H1 (cell line): ENCODE measurements at regions not wholly inside any gene's neighbourhood (a gene's known extent, or its start where the extent isn't known, plus 50 kb on each side); places are given as distances from the start of the nearest gene placed in this dataset.

Experiments used
- CTCF ChIA-PET: fragments of 300-600 bp; sonication (Branson Sonifier 250); formaldehyde crosslinking; loops from one replicate; lab custom pipeline; 2021; ENCODE audit not compliant: partially characterized antibody; lab: Charles Lee
- POLR2A ChIA-PET: fragments of 300-600 bp; sonication (Branson Sonifier 250); formaldehyde crosslinking; loops from one replicate; lab custom pipeline; 2021; ENCODE audit warnings: inconsistent platforms; ENCODE audit not compliant: partially characterized antibody; lab: Charles Lee
- DNase-seq, 2 experiments: peaks; one replicate each; pipeline versions ENCODE4 v3.0.0 to v3.0.0-alpha.2; 2010 to 2022; ENCODE audit warnings: low spot score in 2 of 2, low read depth in 1 of 2, mixed read lengths in 1 of 2
- FAIRE-seq: peaks from 2 replicates; lab custom pipeline; 2011; peaks lifted over from hg19 to GRCh38; lab: Jason Lieb, UNC
- H2AFZ ChIP-seq: 2 replicates; pipeline ENCODE4 v1.8.1; 2012; ENCODE audit warnings: low read length, inconsistent platforms
- H2AK5ac ChIP-seq: 2 replicates; pipeline ENCODE4 v1.6.1; 2013; ENCODE audit warnings: low read depth, low read length
- H2BK120ac ChIP-seq: replicated peaks from 2 replicates; pipeline ENCODE3; 2013; ENCODE audit warnings: low read depth, low read length, inconsistent platforms
- H2BK12ac ChIP-seq: 2 replicates; pipeline ENCODE4 v1.6.1; 2013; ENCODE audit warnings: low read depth, low read length
- H2BK15ac ChIP-seq: 2 replicates; pipeline ENCODE4 v1.6.1; 2013; ENCODE audit warnings: low read length
- H2BK20ac ChIP-seq: 2 replicates; pipeline ENCODE4 v1.6.1; 2013; ENCODE audit warnings: low read length
- H2BK5ac ChIP-seq: 2 replicates; pipeline ENCODE4 v1.6.1; 2013; ENCODE audit warnings: low read depth, low read length
- H3K14ac ChIP-seq: 2 replicates; pipeline ENCODE4 v1.6.1; 2013; ENCODE audit warnings: inconsistent platforms; ENCODE audit not compliant: insufficient read length
- H3K18ac ChIP-seq: 2 replicates; pipeline ENCODE4 v1.6.1; 2013; ENCODE audit warnings: low read length; ENCODE audit errors: extremely low read depth
- H3K23ac ChIP-seq: 2 replicates; pipeline ENCODE4 v1.6.1; 2013; ENCODE audit warnings: inconsistent platforms; ENCODE audit not compliant: insufficient read length
- H3K23me2 ChIP-seq: 2 replicates; pipeline ENCODE4 v1.6.1; 2013; ENCODE audit warnings: low read depth, low read length
- H3K27ac ChIP-seq: 2 replicates; pipeline ENCODE4 v1.6.1; 2011; ENCODE audit warnings: low read depth, low read length, inconsistent platforms
- H3K27me3 ChIP-seq, 4 experiments: replicated peaks in 1 of 4; 1 replicate in 1 of 4; 2 replicates in 3 of 4; pipeline versions ENCODE4 v1.6.1 to v1.8.1; 2011 to 2013; ENCODE audit warnings: low read length in 3 of 4, mild to moderate bottlenecking in 3 of 4, inconsistent platforms in 2 of 4, mixed read lengths in 2 of 4, moderate library complexity in 1 of 4; ENCODE audit not compliant: control insufficient read depth in 3 of 4, insufficient read depth in 3 of 4; ENCODE audit errors: extremely low read depth in 1 of 4
- H3K36me3 ChIP-seq, 4 experiments: 2 replicates each; pipeline versions ENCODE4 v1.6.1 to v1.8.1; 2011 to 2013; ENCODE audit warnings: mild to moderate bottlenecking in 4 of 4, low read length in 3 of 4, moderate library complexity in 2 of 4, control low read depth in 1 of 4, inconsistent platforms in 1 of 4; ENCODE audit not compliant: insufficient read depth in 4 of 4, control insufficient read depth in 2 of 4
- H3K4ac ChIP-seq: replicated peaks from 2 replicates; pipeline ENCODE3; 2013; ENCODE audit warnings: low read length, low read depth, mixed read lengths, inconsistent platforms; ENCODE audit not compliant: insufficient read length
- H3K4me1 ChIP-seq, 4 experiments: replicated peaks in 1 of 4; 1 replicate in 1 of 4; 2 replicates in 3 of 4; pipeline versions ENCODE4 v1.6.1 to v1.8.1; 2011 to 2013; ENCODE audit warnings: low read length in 3 of 4, inconsistent platforms in 2 of 4, mixed read lengths in 1 of 4; ENCODE audit not compliant: insufficient read depth in 4 of 4, control insufficient read depth in 3 of 4
- H3K4me2 ChIP-seq, 2 experiments: 2 replicates each; pipeline versions ENCODE4 v1.6.1 to v1.8.1; 2011 to 2013; ENCODE audit warnings: low read depth in 2 of 2, low read length in 2 of 2, control low read depth in 1 of 2, inconsistent platforms in 1 of 2, mild to moderate bottlenecking in 1 of 2; ENCODE audit not compliant: insufficient read depth in 1 of 2
- H3K4me3 ChIP-seq, 4 experiments: fragments of 200-600, 300-600 bp in 1 of 4; sonication (generic), shearing (Covaris generic), sonication (Bioruptor Twin) in 1 of 4; 2 replicates each; pipeline versions ENCODE4 v1.5.1 to v1.8.1; 2011 to 2016; ENCODE audit warnings: low read length in 4 of 4, low read depth in 3 of 4, control low read depth in 2 of 4, inconsistent platforms in 2 of 4, mild to moderate bottlenecking in 2 of 4, mixed read lengths in 1 of 4, moderate library complexity in 1 of 4; ENCODE audit not compliant: insufficient read depth in 2 of 4; ENCODE audit errors: extremely low read depth in 1 of 4
- H3K56ac ChIP-seq: replicated peaks from 2 replicates; pipeline ENCODE3; 2013; ENCODE audit warnings: low read depth, mild to moderate bottlenecking, mixed read lengths, low read length, inconsistent platforms; ENCODE audit not compliant: insufficient read length
- H3K79me1 ChIP-seq: 2 replicates; pipeline ENCODE4 v1.6.1; 2013; ENCODE audit warnings: low read depth, low read length, control low read depth
- H3K79me2 ChIP-seq, 2 experiments: 2 replicates each; pipeline versions ENCODE4 v1.6.1 to v1.8.1; 2012 to 2013; ENCODE audit warnings: low read length in 2 of 2, mild to moderate bottlenecking in 2 of 2, inconsistent platforms in 1 of 2; ENCODE audit not compliant: insufficient read depth in 2 of 2, control insufficient read depth in 1 of 2
- H3K9ac ChIP-seq, 4 experiments: replicated peaks in 1 of 4; 1 replicate in 1 of 4; 2 replicates in 3 of 4; pipeline versions ENCODE4 v1.6.1 to v1.8.1; 2011 to 2013; ENCODE audit warnings: low read depth in 3 of 4, low read length in 3 of 4, control low read depth in 2 of 4, mild to moderate bottlenecking in 2 of 4, moderate library complexity in 2 of 4, inconsistent platforms in 1 of 4; ENCODE audit errors: extremely low read depth in 1 of 4
- H3K9me3 ChIP-seq, 2 experiments: 2 replicates each; pipeline versions ENCODE4 v1.6.1 to v1.8.1; 2012 to 2013; ENCODE audit warnings: mild to moderate bottlenecking in 2 of 2, moderate library complexity in 2 of 2, control low read depth in 1 of 2, inconsistent platforms in 1 of 2, low read depth in 1 of 2, low read length in 1 of 2, mixed read lengths in 1 of 2; ENCODE audit not compliant: insufficient read depth in 2 of 2
- H4K20me1 ChIP-seq, 2 experiments: replicated peaks in 1 of 2; 2 replicates each; pipeline versions ENCODE3 to v1.8.1; 2011 to 2013; ENCODE audit warnings: inconsistent platforms in 2 of 2, low read length in 2 of 2, mild to moderate bottlenecking in 1 of 2; ENCODE audit not compliant: insufficient read depth in 2 of 2, control insufficient read depth in 1 of 2
- H4K5ac ChIP-seq: 2 replicates; pipeline ENCODE4 v1.6.1; 2013; ENCODE audit warnings: low read length, low read depth, mixed read lengths, inconsistent platforms; ENCODE audit not compliant: insufficient read length
- H4K8ac ChIP-seq: 2 replicates; pipeline ENCODE4 v1.8.0; 2013; ENCODE audit warnings: mild to moderate bottlenecking, moderate library complexity, low read length, inconsistent platforms; ENCODE audit not compliant: insufficient read depth; ENCODE audit errors: extremely low read depth
- H4K91ac ChIP-seq: replicated peaks from 2 replicates; pipeline ENCODE3; 2013; ENCODE audit warnings: low read length, mixed read lengths, inconsistent platforms; ENCODE audit not compliant: insufficient read length
- ATF3 ChIP-seq: IDR thresholded peaks from 2 replicates; pipeline ENCODE4 v1.6.1; 2011; ENCODE audit warnings: low read depth, mild to moderate bottlenecking, low read length; ENCODE audit not compliant: insufficient read depth
- BACH1 ChIP-seq: IDR thresholded peaks from 2 replicates; pipeline ENCODE4 v1.6.1; 2012; ENCODE audit warnings: low read length, improper control_type of control experiment
- EP300 ChIP-seq, 2 experiments: IDR thresholded peaks; 1 replicate in 1 of 2; 2 replicates in 1 of 2; pipeline ENCODE4 v1.6.1; 2011 to 2012; ENCODE audit warnings: low read depth in 2 of 2, low read length in 2 of 2, mild to moderate bottlenecking in 2 of 2, borderline replicate concordance in 1 of 2, inconsistent platforms in 1 of 2, moderate library complexity in 1 of 2
- GTF2F1 ChIP-seq: IDR thresholded peaks from 2 replicates; pipeline ENCODE4 v1.6.1; 2012; ENCODE audit warnings: low read depth, low read length, improper control_type of control experiment, borderline replicate concordance
- KDM1A ChIP-seq: fragments of 200-600, 300-600 bp; sonication (generic); IDR thresholded peaks from 2 replicates; pipeline ENCODE4 v1.7.1; 2016; ENCODE audit warnings: mild to moderate bottlenecking, low read length, borderline replicate concordance
- NRF1 ChIP-seq: IDR thresholded peaks from 2 replicates; pipeline ENCODE4 v1.6.1; 2011; ENCODE audit warnings: mild to moderate bottlenecking, low read depth, low read length, improper control_type of control experiment
- POLR2AphosphoS5 ChIP-seq: IDR thresholded peaks from 2 replicates; pipeline ENCODE4 v1.6.1; 2011; ENCODE audit warnings: low read depth, low read length
- RFX5 ChIP-seq: IDR thresholded peaks from 2 replicates; pipeline ENCODE4 v1.6.1; 2011; ENCODE audit warnings: low read depth, low read length, improper control_type of control experiment, borderline replicate concordance
- SRF ChIP-seq: IDR thresholded peaks from 2 replicates; pipeline ENCODE4 v1.6.1; 2011; ENCODE audit warnings: mild to moderate bottlenecking, low read depth, low read length, moderate library complexity
- TAF7 ChIP-seq: optimal IDR thresholded peaks from 2 replicates; pipeline ENCODE3; 2011; ENCODE audit warnings: low read depth, mild to moderate bottlenecking, inconsistent platforms, low read length, moderate library complexity, borderline replicate concordance
- WGBS, 2 experiments: shearing (Covaris generic) in 1 of 2; methylation state at CpG; one replicate each; pipeline versions ENCODE4 v1.1.6 to v1.1.7; 2013 to 2015; ENCODE audit warnings: low lambda C conversion rate in 2 of 2, mixed read lengths in 2 of 2, inconsistent platforms in 1 of 2, low coverage in 1 of 2, missing lambda C conversion rate in 1 of 2; ENCODE audit not compliant: insufficient replicate concordance in 2 of 2, insufficient coverage in 1 of 2, insufficient read length in 1 of 2; ENCODE audit errors: extremely low coverage in 1 of 2, missing lambda C conversion rate in 1 of 2; 5-methylcytosine and 5-hydroxymethylcytosine counted together
- TF ChIP-seq, protein P1 (sequence below): IDR thresholded peaks from 2 replicates; pipeline ENCODE4 v1.6.1; 2012; ENCODE audit warnings: inconsistent platforms

DNA sequence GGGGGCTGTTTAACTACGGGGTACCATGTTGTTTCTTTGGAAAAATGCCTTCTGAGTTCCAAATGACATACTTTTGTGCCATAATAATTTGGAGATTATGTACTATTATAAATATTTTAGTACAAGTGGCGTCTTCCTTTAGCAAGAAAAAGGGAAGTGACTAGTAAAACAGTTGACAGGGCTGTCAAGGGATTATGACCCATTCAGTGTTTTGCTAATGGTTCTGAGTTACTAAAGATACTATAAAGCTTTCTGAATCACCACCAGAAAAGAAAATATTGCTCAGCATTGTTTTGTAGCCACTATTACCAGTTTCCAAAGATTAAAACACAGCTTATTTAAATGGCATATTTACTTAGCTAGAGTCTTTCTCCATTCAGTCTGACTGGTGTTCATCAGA, 334.9 kb downstream of the SNAPC1 start:
- no peaks in the 10 kb centered on the region for H3K79me2 ChIP-seq
- no peak overlapping the region for H2BK5ac ChIP-seq
- TF ChIP-seq ATF3 (no peak), GTF2F1 (no peak), BACH1 (no peak), KDM1A (no peak), RFX5 (no peak), TAF7 (no peak), POLR2AphosphoS5 (no peak), SRF (no peak), NRF1 (no peak), EP300 (IDR thresholded peaks at IDR 0.05; ENCODE audit: borderline replicate concordance in 1 of 2, low read depth in 2 of 2, low read length in 2 of 2) (no peak)
- TF ChIP-seq, protein P1, sequence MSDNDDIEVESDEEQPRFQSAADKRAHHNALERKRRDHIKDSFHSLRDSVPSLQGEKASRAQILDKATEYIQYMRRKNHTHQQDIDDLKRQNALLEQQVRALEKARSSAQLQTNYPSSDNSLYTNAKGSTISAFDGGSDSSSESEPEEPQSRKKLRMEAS: no peak
- TF ChIP-seq, all 59 proteins: peak for 0
- H2BK20ac ChIP-seq: no peak overlapping the region
- H3K27ac ChIP-seq: no peak overlapping the region
- H3K23ac ChIP-seq: no peak overlapping the region
- no peak overlapping the region for H4K91ac ChIP-seq
- H3K56ac ChIP-seq: no peak overlapping the region
- H3K4me2 ChIP-seq: no peak overlapping the region
- H3K14ac ChIP-seq: no peak overlapping the region
- no peaks in the 10 kb centered on the region for H4K20me1 ChIP-seq
- no peak overlapping the region for H2AK5ac ChIP-seq
- no peaks in the 10 kb centered on the region for H3K36me3 ChIP-seq
- POLR2A ChIA-PET: no interaction called here
- H3K4me1 ChIP-seq: no peaks in the 10 kb centered on the region
- H3K4me3 ChIP-seq: no peak overlapping the region
- WGBS, 2 experiments: 98% methylated on average over 2 of the region's 2 CpGs; no CpG with 5 or more reads in 1 of the 2 experiments
- H3K9ac ChIP-seq: no peak overlapping the region
- no peaks in the 10 kb centered on the region for H3K23me2 ChIP-seq
- H2BK15ac ChIP-seq: no peak overlapping the region
- no peak overlapping the region for H2AFZ ChIP-seq
- no peak overlapping the region for H3K4ac ChIP-seq
- no peak overlapping the region for H2BK120ac ChIP-seq
- no peaks in the 10 kb centered on the region for H3K9me3 ChIP-seq
- FAIRE-seq: no peak
- no peak overlapping the region for H4K5ac ChIP-seq
- no peaks in the 10 kb centered on the region for H3K27me3 ChIP-seq
- CTCF ChIA-PET: interaction anchor here (1.1 kb wide), 1 partner anchor 28 kb away, joined by 4 read pairs; no protein-coding TSS in a partner anchor
- DNase-seq: no peak
- no peak overlapping the region for H3K18ac ChIP-seq
- no peaks in the 10 kb centered on the region for H3K79me1 ChIP-seq
- H4K8ac ChIP-seq: no peak overlapping the region
- H2BK12ac ChIP-seq: no peak overlapping the region
